ENCODE measurements at regions not wholly inside any gene's neighbourhood (a gene's known extent, or its start where the extent isn't known, plus 50 kb on each side); places are given as distances from the start of the nearest gene placed in this dataset.

DNA sequence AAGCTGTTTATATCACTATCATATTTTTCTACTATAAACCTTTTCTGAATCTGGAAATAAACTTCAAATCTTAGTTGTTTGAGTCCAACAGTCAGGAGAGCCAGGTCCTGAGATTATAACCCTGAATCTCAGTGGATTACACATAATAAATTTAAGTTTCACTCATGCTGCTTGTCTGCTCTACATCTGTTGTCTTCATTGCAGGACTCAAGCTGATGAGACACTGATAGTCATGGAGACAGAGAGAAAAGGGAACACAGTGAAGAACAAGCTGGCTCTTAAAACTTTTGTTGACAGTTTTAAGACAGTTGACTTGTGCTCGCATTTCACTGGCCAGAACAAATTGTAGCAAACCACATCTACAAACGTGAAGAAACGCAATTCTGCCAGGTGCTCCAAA is 327.0 kb upstream of the CTSO start:
- H3K27ac ChIP-seq: no peak overlapping the region
- H3K36me3 ChIP-seq (replicated peaks): no peaks in the 10 kb centered on the region
- H3K27me3 ChIP-seq (replicated peaks): no peaks in the 10 kb centered on the region
- in situ Hi-C loops (cut with HindIII; ENCODE audit: low pct_ligation_motif_present, low sequenced_read_pairs): no loop called here
- no peak for DNase-seq
- TF ChIP-seq, protein P1, sequence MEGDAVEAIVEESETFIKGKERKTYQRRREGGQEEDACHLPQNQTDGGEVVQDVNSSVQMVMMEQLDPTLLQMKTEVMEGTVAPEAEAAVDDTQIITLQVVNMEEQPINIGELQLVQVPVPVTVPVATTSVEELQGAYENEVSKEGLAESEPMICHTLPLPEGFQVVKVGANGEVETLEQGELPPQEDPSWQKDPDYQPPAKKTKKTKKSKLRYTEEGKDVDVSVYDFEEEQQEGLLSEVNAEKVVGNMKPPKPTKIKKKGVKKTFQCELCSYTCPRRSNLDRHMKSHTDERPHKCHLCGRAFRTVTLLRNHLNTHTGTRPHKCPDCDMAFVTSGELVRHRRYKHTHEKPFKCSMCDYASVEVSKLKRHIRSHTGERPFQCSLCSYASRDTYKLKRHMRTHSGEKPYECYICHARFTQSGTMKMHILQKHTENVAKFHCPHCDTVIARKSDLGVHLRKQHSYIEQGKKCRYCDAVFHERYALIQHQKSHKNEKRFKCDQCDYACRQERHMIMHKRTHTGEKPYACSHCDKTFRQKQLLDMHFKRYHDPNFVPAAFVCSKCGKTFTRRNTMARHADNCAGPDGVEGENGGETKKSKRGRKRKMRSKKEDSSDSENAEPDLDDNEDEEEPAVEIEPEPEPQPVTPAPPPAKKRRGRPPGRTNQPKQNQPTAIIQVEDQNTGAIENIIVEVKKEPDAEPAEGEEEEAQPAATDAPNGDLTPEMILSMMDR (IDR thresholded peaks at IDR 0.05; ENCODE audit: low read depth, low read length, missing control alignments): no peak
- no peak overlapping the region for H3K4me3 ChIP-seq (ENCODE audit: low read depth, low read length)

DNA sequence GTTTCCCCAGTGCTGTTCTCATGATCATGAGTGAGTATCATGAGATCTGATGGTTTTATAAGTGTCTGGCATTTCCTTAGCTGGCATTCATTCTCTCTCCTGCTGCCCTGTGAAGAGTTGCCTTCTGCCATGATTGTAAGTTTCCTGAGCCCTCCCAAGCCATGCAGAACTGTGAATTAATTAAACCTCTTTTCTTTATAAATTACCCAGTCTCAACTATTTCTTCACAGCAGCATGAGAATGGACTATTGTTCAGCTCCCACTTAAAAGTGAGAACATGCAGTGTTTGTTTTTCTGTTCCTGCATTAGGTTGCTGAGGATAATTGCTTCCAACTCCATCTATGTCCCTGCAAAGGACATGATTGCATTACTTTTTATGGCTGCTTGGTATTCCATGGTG is 311.7 kb upstream of the CTSO start:
- Histone ChIP-seq H3K36me3 (replicated peaks) (no peaks in the 10 kb centered on the region), H3K4me3 (ENCODE audit: low read depth, low read length) (no peak overlapping the region), H3K27ac (no peak overlapping the region), H3K27me3 (replicated peaks) (no peaks in the 10 kb centered on the region)
- DNase-seq: no peak
- in situ Hi-C loops (cut with HindIII; ENCODE audit: low pct_ligation_motif_present, low sequenced_read_pairs): no loop called here
- TF ChIP-seq, protein P1 (IDR thresholded peaks at IDR 0.05; ENCODE audit: low read depth, low read length, missing control alignments): no peak

DNA sequence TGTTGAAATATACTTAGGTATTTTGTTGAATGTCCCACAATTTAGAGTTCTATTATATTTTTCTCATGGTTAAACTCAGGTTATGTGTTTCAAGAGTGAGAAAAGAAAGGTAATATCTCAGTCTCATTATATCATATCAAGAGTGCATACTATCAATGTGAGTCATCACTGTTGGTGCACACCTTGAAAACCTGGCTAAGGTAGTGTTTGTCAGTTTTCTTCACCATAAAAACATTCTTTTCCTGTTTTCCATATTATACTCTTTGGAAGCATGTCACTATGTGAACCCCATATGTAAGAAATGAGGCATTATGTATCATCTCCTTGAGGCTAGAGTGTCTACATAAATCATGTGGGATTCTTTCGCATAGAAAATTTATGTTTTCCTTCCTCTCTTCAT is 307.6 kb upstream of the CTSO start:
- DNase-seq: no peak
- no peak overlapping the region for H3K4me3 ChIP-seq (ENCODE audit: low read depth, low read length)
- TF ChIP-seq, protein P1 (IDR thresholded peaks at IDR 0.05; ENCODE audit: low read depth, low read length, missing control alignments): no peak
- H3K27me3 ChIP-seq (replicated peaks): no peaks in the 10 kb centered on the region
- no peaks in the 10 kb centered on the region for H3K36me3 ChIP-seq (replicated peaks)
- no peak overlapping the region for H3K27ac ChIP-seq
- in situ Hi-C loops (cut with HindIII; ENCODE audit: low pct_ligation_motif_present, low sequenced_read_pairs): no loop called here

DNA sequence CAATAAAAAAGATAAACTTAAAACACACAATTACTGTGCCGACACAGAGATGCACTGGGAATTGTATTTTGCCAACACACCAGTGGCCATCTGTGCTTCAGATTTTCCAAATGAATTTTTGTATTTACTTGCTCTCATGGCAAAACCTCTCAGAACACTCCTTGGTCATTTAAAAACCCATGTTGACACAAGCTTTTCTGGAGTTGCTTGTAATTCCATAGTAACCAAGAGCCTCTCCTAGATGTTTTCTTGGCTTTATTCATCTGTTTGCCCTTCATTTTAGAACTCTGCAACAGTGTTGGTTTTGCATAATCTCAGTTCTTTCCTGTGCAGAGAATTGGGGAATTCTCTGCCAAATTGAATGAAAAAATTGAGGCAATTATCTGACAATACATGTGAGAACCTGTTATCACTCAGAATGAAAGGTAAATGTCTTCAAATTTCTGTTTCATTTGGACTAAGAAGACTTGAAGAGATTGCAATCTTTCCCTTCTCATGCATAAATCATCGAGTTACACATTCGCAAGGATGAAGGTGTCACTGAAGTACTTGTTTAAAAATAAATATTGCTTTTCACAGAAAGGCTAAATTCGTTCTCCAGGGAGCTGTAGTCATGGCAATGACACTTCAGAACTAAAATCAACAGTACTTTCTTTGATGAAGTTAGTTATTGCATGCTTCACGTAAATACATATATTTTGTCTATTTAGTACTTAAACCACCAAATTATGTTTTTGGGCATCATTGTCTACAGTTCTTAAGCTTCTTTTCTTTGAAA is 301.8 kb upstream of the CTSO start:
- DNase-seq: no peak
- Histone ChIP-seq H3K36me3 (replicated peaks) (no peaks in the 10 kb centered on the region), H3K27ac (no peak overlapping the region), H3K4me3 (ENCODE audit: low read depth, low read length) (no peak overlapping the region), H3K27me3 (replicated peaks) (no peaks in the 10 kb centered on the region)
- TF ChIP-seq, protein P1 (IDR thresholded peaks at IDR 0.05; ENCODE audit: low read depth, low read length, missing control alignments): no peak
- in situ Hi-C loops (cut with HindIII; ENCODE audit: low pct_ligation_motif_present, low sequenced_read_pairs): no loop called here

- Histone ChIP-seq H3K27ac (peak overlapping the region; percentile 50), H3K27me3 (replicated peaks) (no peaks in the 10 kb centered on the region), H3K36me3 (replicated peaks) (no peaks in the 10 kb centered on the region), H3K4me3 (ENCODE audit: low read depth, low read length) (no peak overlapping the region)
- in situ Hi-C loops (cut with HindIII; ENCODE audit: low pct_ligation_motif_present, low sequenced_read_pairs): no loop called here
- peak; percentile 57 for DNase-seq
- TF ChIP-seq, protein P1 (IDR thresholded peaks at IDR 0.05; ENCODE audit: low read depth, low read length, missing control alignments): no peak
Observed at GRCh38 chr4:156252358-156252921, 298.8 kb upstream of the CTSO start.

Data from brain microvascular endothelial cell (primary cell).